ENCODE measurements at regions not wholly inside any gene's neighbourhood (a gene's known extent, or its start where the extent isn't known, plus 50 kb on each side); places are given as distances from the start of the nearest gene placed in this dataset.

DNA sequence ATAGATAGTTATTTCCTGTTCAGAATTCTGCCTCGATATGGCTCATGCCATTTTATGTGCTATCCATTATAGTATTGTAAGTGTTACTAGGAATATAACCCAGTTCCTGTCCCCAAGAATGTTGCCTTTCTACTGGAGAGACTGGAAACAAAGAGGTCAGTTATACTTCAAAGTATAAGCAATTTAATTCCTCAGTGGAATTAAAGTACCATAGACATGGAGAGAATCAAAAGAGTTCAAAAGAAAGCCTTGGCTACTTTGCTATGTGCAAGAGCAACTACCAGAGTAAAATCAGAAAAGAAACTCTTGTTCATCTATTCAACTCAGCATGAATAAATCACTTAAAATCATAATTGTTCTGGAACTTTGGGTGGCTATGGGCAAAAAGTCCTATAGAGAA, 173.2 kb upstream of the EEA1 start:
- TF ChIP-seq, protein P1, sequence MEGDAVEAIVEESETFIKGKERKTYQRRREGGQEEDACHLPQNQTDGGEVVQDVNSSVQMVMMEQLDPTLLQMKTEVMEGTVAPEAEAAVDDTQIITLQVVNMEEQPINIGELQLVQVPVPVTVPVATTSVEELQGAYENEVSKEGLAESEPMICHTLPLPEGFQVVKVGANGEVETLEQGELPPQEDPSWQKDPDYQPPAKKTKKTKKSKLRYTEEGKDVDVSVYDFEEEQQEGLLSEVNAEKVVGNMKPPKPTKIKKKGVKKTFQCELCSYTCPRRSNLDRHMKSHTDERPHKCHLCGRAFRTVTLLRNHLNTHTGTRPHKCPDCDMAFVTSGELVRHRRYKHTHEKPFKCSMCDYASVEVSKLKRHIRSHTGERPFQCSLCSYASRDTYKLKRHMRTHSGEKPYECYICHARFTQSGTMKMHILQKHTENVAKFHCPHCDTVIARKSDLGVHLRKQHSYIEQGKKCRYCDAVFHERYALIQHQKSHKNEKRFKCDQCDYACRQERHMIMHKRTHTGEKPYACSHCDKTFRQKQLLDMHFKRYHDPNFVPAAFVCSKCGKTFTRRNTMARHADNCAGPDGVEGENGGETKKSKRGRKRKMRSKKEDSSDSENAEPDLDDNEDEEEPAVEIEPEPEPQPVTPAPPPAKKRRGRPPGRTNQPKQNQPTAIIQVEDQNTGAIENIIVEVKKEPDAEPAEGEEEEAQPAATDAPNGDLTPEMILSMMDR (IDR thresholded peaks at IDR 0.05) = no peak
- no peak for TF ChIP-seq POLR2A (IDR thresholded peaks at IDR 0.05)
